CD14-positive monocyte (primary cell): ENCODE measurements at regions not wholly inside any gene's neighbourhood (a gene's known extent, or its start where the extent isn't known, plus 50 kb on each side); places are given as distances from the start of the nearest gene placed in this dataset.

ENCODE experiments used
- DNase-seq, 3 donors: peaks; one replicate each; pipeline ENCODE4 v3.0.0-alpha.2; 2011 to 2022
- H2AFZ ChIP-seq: 2 replicates; pipeline ENCODE4 v1.6.0; 2012; ENCODE audit warnings: mild to moderate bottlenecking, low read depth, low read length, inconsistent platforms; ENCODE audit not compliant: insufficient read depth, poor library complexity, severe bottlenecking
- H3K27ac ChIP-seq, 2 donors: 1 replicate in 1 of 2; 2 replicates in 1 of 2; pipeline ENCODE4 v1.5.1; 2012 to 2013; ENCODE audit warnings: low read length in 2 of 2, control low read depth in 1 of 2, inconsistent platforms in 1 of 2, low read depth in 1 of 2, mild to moderate bottlenecking in 1 of 2
- H3K27me3 ChIP-seq, 2 donors: one replicate each; pipeline versions ENCODE4 v1.6.0 to v1.6.1; 2011 to 2013; ENCODE audit warnings: low read length in 2 of 2; ENCODE audit not compliant: control insufficient read depth in 2 of 2, insufficient read depth in 2 of 2
- H3K36me3 ChIP-seq, 2 donors: replicated peaks in 1 of 2; 1 replicate in 1 of 2; 2 replicates in 1 of 2; pipeline versions ENCODE4 v1.5.1 to v1.6.1; 2012 to 2013; ENCODE audit warnings: low read length in 2 of 2, control low read depth in 1 of 2, inconsistent platforms in 1 of 2, mild to moderate bottlenecking in 1 of 2; ENCODE audit not compliant: insufficient read depth in 2 of 2, control insufficient read depth in 1 of 2
- H3K4me1 ChIP-seq, 2 donors: 1 replicate in 1 of 2; 2 replicates in 1 of 2; pipeline versions ENCODE4 v1.5.1 to v1.6.1; 2012 to 2013; ENCODE audit warnings: low read length in 2 of 2, control low read depth in 1 of 2, inconsistent platforms in 1 of 2, mild to moderate bottlenecking in 1 of 2, moderate library complexity in 1 of 2; ENCODE audit not compliant: insufficient read depth in 2 of 2, control insufficient read depth in 1 of 2
- H3K4me2 ChIP-seq: replicated peaks from 2 replicates; pipeline ENCODE3; 2012; ENCODE audit warnings: low read length, moderate library complexity, mild to moderate bottlenecking; ENCODE audit not compliant: poor library complexity, severe bottlenecking; ENCODE audit errors: extremely low read depth
- H3K4me3 ChIP-seq, 3 experiments: fragments of 200-600 bp in 1 of 3; sonication (generic) in 1 of 3; replicated peaks in 1 of 3; 1 replicate in 2 of 3; 2 replicates in 1 of 3; pipeline ENCODE4 v1.5.1; 2011 to 2013; ENCODE audit warnings: low read length in 3 of 3, mild to moderate bottlenecking in 3 of 3, control low read depth in 2 of 3, low read depth in 2 of 3, inconsistent platforms in 1 of 3, moderate library complexity in 1 of 3
- H3K79me2 ChIP-seq: 2 replicates; pipeline ENCODE4 v1.6.0; 2012; ENCODE audit warnings: mild to moderate bottlenecking, control low read depth, inconsistent platforms, low read length, moderate library complexity; ENCODE audit not compliant: insufficient read depth
- H3K9ac ChIP-seq: 2 replicates; pipeline ENCODE4 v1.6.0; 2017; ENCODE audit warnings: low read length, mild to moderate bottlenecking; ENCODE audit not compliant: insufficient read depth, poor library complexity, severe bottlenecking
- H3K9me3 ChIP-seq, 2 donors: replicated peaks in 1 of 2; 1 replicate in 1 of 2; 2 replicates in 1 of 2; pipeline versions ENCODE4 v1.5.1 to v1.6.1; 2012 to 2013; ENCODE audit warnings: low read length in 2 of 2, control low read depth in 1 of 2; ENCODE audit not compliant: control insufficient read depth in 1 of 2, insufficient read depth in 1 of 2
- H4K20me1 ChIP-seq: 2 replicates; pipeline ENCODE4 v1.6.0; 2012; ENCODE audit warnings: mild to moderate bottlenecking, low read length, control low read depth, moderate library complexity; ENCODE audit not compliant: insufficient read depth
- H3K27ac Mint-ChIP-seq, 7 donors: one replicate each; pipeline ENCODE4 v1.8.0; 2020; ENCODE audit warnings: mild to moderate bottlenecking in 7 of 7, mixed read lengths in 7 of 7, moderate library complexity in 6 of 7, inconsistent platforms in 2 of 7
- H3K27me3 Mint-ChIP-seq, 3 donors: one replicate each; pipeline ENCODE4 v1.8.0; 2021 to 2022; ENCODE audit warnings: low read depth in 3 of 3, mild to moderate bottlenecking in 3 of 3, mixed read lengths in 3 of 3, moderate library complexity in 3 of 3, inconsistent platforms in 1 of 3
- H3K36me3 Mint-ChIP-seq, 2 donors: one replicate each; pipeline ENCODE4 v1.8.0; 2020; ENCODE audit warnings: mixed read lengths in 2 of 2, inconsistent platforms in 1 of 2, mild to moderate bottlenecking in 1 of 2
- H3K4me1 Mint-ChIP-seq: one replicate; pipeline ENCODE4 v1.8.0; 2020; ENCODE audit warnings: mild to moderate bottlenecking, mixed read lengths
- H3K4me3 Mint-ChIP-seq, 2 donors: one replicate each; pipeline ENCODE4 v1.8.0; 2020; ENCODE audit warnings: mild to moderate bottlenecking in 2 of 2, mixed read lengths in 2 of 2, moderate library complexity in 1 of 2
- H3K9me3 Mint-ChIP-seq, 7 donors: one replicate each; pipeline ENCODE4 v1.8.0; 2020 to 2022; ENCODE audit warnings: mixed read lengths in 7 of 7, mild to moderate bottlenecking in 6 of 7, moderate library complexity in 6 of 7, inconsistent platforms in 2 of 7
- WGBS: methylation state at CpG from one replicate; pipeline ENCODE4 v1.1.5; 2013; ENCODE audit warnings: missing lambda C conversion rate; ENCODE audit not compliant: insufficient coverage; 5-methylcytosine and 5-hydroxymethylcytosine counted together
- intact Hi-C, 2 donors: fragments of 100-400 bp; cut with micrococcal nuclease; formaldehyde crosslinking; loops; one replicate each; pipeline versions ENCODE4 v1.15.0 to v1.15.1; 2023
- TF ChIP-seq, protein P1 (sequence below): fragments of 200-600 bp; IDR thresholded peaks from one replicate; pipeline ENCODE4 v1.8.0; 2022; ENCODE audit warnings: antibody characterized with exemption, mild to moderate bottlenecking

DNA sequence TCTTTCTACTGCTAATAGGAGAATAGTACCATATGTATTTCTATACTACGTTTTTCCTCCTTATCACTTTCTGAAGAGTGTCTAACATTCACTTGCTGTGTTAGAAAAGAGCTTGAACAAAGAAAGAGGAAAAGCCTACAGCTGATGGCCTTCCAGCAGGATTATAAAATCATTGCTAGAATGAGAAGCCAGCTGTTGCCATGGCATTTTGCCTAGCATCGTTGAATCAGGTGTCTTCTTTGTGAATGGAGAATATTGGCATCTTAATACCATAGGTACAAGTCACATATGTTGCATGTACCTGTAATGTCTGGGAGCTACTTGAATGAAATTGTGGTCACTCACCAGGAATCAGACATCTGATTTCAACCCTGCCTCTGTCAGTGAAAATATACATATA lies 1174.9 kb downstream of the PCDH17 start:
- H3K9ac ChIP-seq = no peak overlapping the region
- no peaks in the 10 kb centered on the region for H3K36me3 Mint-ChIP-seq
- no peak overlapping the region for H3K4me2 ChIP-seq
- peaks cover 0 to 3% (median under 1%) of the 10 kb centered on the region in 7 donors for H3K9me3 Mint-ChIP-seq
- H3K27ac ChIP-seq = no peak overlapping the region
- H3K4me1 ChIP-seq = no peaks in the 10 kb centered on the region
- H3K79me2 ChIP-seq = no peaks in the 10 kb centered on the region
- H2AFZ ChIP-seq = no peak overlapping the region
- no peaks in the 10 kb centered on the region for H4K20me1 ChIP-seq
- DNase-seq = no peak
- no peaks in the 10 kb centered on the region for H3K9me3 ChIP-seq
- no peak overlapping the region for H3K27ac Mint-ChIP-seq
- WGBS = no CpG with 5 or more reads among the region's 2 CpGs
- intact Hi-C loops = no loop called here
- no peak overlapping the region for H3K4me3 Mint-ChIP-seq
- H3K27me3 ChIP-seq = no peaks in the 10 kb centered on the region
- no peaks in the 10 kb centered on the region for H3K4me1 Mint-ChIP-seq
- H3K4me3 ChIP-seq = no peak overlapping the region
- no peaks in the 10 kb centered on the region for H3K36me3 ChIP-seq
- TF ChIP-seq, protein P1, sequence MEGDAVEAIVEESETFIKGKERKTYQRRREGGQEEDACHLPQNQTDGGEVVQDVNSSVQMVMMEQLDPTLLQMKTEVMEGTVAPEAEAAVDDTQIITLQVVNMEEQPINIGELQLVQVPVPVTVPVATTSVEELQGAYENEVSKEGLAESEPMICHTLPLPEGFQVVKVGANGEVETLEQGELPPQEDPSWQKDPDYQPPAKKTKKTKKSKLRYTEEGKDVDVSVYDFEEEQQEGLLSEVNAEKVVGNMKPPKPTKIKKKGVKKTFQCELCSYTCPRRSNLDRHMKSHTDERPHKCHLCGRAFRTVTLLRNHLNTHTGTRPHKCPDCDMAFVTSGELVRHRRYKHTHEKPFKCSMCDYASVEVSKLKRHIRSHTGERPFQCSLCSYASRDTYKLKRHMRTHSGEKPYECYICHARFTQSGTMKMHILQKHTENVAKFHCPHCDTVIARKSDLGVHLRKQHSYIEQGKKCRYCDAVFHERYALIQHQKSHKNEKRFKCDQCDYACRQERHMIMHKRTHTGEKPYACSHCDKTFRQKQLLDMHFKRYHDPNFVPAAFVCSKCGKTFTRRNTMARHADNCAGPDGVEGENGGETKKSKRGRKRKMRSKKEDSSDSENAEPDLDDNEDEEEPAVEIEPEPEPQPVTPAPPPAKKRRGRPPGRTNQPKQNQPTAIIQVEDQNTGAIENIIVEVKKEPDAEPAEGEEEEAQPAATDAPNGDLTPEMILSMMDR = no peak
- H3K27me3 Mint-ChIP-seq = no peaks in the 10 kb centered on the region

GRCh38 chr13:58823701-58824100 lies 1192.2 kb downstream of the PCDH17 start:
- H3K27me3 Mint-ChIP-seq = no peaks in the 10 kb centered on the region
- 95% methylated on average over 24 of the region's 29 CpGs for WGBS

More at GRCh38 chr13:58823701-58824100, 1192.2 kb downstream of the PCDH17 start:
- H3K4me2 ChIP-seq = no peak overlapping the region
- H3K9me3 Mint-ChIP-seq = peaks cover 2 to 14% (median 6%) of the 10 kb centered on the region in 7 donors
- peaks cover 8 to 14% of the 10 kb centered on the region in 2 donors for H3K9me3 ChIP-seq
- H3K4me3 ChIP-seq = no peak overlapping the region
- no peak overlapping the region for H3K9ac ChIP-seq
- no peaks in the 10 kb centered on the region for H3K4me1 Mint-ChIP-seq
- H3K36me3 ChIP-seq = no peaks in the 10 kb centered on the region
- no peak overlapping the region for H3K27ac ChIP-seq
- no peaks in the 10 kb centered on the region for H3K4me1 ChIP-seq
- H3K27me3 ChIP-seq = no peaks in the 10 kb centered on the region
- no peaks in the 10 kb centered on the region for H4K20me1 ChIP-seq
- H3K4me3 Mint-ChIP-seq = no peak overlapping the region
- H2AFZ ChIP-seq = no peak overlapping the region
- no peaks in the 10 kb centered on the region for H3K36me3 Mint-ChIP-seq
- TF ChIP-seq, protein P1 = no peak
- no peaks in the 10 kb centered on the region for H3K79me2 ChIP-seq
- intact Hi-C loops = no loop called here
- DNase-seq = no peak
- H3K27ac Mint-ChIP-seq = peak overlapping the region in 1 of 7 donors; percentile 72
